C4-2B (cell line): ENCODE measurements at regions not wholly inside any gene's neighbourhood (a gene's known extent, or its start where the extent isn't known, plus 50 kb on each side); places are given as distances from the start of the nearest gene placed in this dataset.

Source experiments
- H3K27ac ChIP-seq: fragments of 450-650 bp; 2 replicates; pipeline ENCODE4 v1.5.1; 2017
- CTCF ChIP-seq: fragments of 450-650 bp; conservative IDR thresholded peaks from 2 replicates; pipeline ENCODE4 v1.5.1; 2017; ENCODE audit warnings: mild to moderate bottlenecking
- ZFX ChIP-seq: fragments of 450-650 bp; IDR thresholded peaks from 2 replicates; pipeline ENCODE4 v1.6.1; 2017

GRCh38 chr5:135233477-135233876, 165.6 kb downstream of the MACROH2A1 start:
- H3K27ac ChIP-seq: peak overlapping the region; percentile 75
- TF ChIP-seq ZFX: no peak
- TF ChIP-seq CTCF: no peak

GRCh38 chr5:135232958-135233357, 166.1 kb downstream of the MACROH2A1 start:
- TF ChIP-seq CTCF (no peak), ZFX (no peak)
- peak overlapping the region; percentile 75 for H3K27ac ChIP-seq

GRCh38 chr5:135231289-135231688, 167.7 kb downstream of the MACROH2A1 start:
- H3K27ac ChIP-seq: no peak overlapping the region
- no peak for TF ChIP-seq ZFX
- TF ChIP-seq CTCF: no peak

- TF ChIP-seq ZFX (no peak), CTCF (no peak)
Measured at GRCh38 chr5:135230251-135230925, 168.6 kb downstream of the MACROH2A1 start.

GRCh38 chr5:135229679-135230132, 169.3 kb downstream of the MACROH2A1 start:
- TF ChIP-seq CTCF (no peak), ZFX (no peak)
- H3K27ac ChIP-seq: no peak overlapping the region

More at GRCh38 chr5:135230251-135230925, 168.6 kb downstream of the MACROH2A1 start:
- H3K27ac ChIP-seq: no peak overlapping the region

- no peak overlapping the region for H3K27ac ChIP-seq
- TF ChIP-seq ZFX: no peak
- TF ChIP-seq CTCF: no peak
Measured at GRCh38 chr5:135229122-135229521, 169.9 kb downstream of the MACROH2A1 start.

GRCh38 chr5:135228222-135228621, 170.8 kb downstream of the MACROH2A1 start:
- H3K27ac ChIP-seq: no peak overlapping the region
- TF ChIP-seq CTCF: no peak
- TF ChIP-seq ZFX: no peak
